22Rv1 (cell line): ENCODE measurements at regions not wholly inside any gene's neighbourhood (a gene's known extent, or its start where the extent isn't known, plus 50 kb on each side); places are given as distances from the start of the nearest gene placed in this dataset.

ENCODE experiments used
- CTCF ChIP-seq: fragments of 450-650 bp; IDR thresholded peaks from 2 replicates; pipeline ENCODE4 v1.5.1; 2017; ENCODE audit warnings: mild to moderate bottlenecking
- ZFX ChIP-seq: fragments of 450-650 bp; IDR thresholded peaks from 2 replicates; pipeline ENCODE4 v1.6.1; 2017; ENCODE audit warnings: antibody characterized with exemption, borderline replicate concordance

GRCh38 chr1:14220324-14220723, 378.2 kb upstream of the KAZN start:
- no peak for TF ChIP-seq CTCF
- TF ChIP-seq ZFX = no peak
